ENCODE measurements at regions not wholly inside any gene's neighbourhood (a gene's known extent, or its start where the extent isn't known, plus 50 kb on each side); places are given as distances from the start of the nearest gene placed in this dataset.
"Not testable (repeated sequence)": the region's sequence is repeated elsewhere in the genome, so short reads cannot be mapped to it uniquely, and the experiment has no call there.

DNA sequence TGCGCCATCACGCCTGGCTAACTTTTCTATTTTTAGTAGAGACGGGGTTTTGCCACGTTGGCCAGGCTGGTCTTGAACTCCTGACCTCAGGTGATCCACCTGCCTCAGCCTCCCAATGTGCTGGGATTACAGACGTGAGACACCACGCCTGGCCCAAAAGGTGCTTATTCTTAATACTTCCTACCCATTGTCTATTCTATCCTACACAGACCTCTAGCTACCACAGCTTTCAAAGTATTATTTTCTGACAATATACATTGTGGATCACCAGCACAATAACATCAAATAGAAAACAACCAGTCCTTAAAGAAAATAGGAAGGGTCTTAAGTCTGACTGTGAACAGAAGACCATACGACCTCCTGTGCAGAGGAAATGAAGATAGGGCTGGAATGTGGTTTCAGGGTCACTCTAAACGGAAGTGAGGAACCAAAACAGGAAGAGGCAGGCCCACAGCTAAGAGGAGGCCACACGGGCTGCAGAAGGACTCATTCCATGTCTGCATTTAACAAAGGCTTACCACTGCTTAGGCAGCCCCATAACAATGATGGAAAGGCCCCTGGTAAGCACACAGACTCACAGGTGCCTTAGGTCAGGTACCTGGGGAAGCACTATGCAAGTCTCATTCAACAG, 115.2 kb downstream of the ZFAND4 start:
- H4K20me1 ChIP-seq (ENCODE audit: insufficient read depth, low read length): peaks cover 8% of the 10 kb centered on the region
- no peak overlapping the region for H3K4me3 ChIP-seq (ENCODE audit: insufficient read depth, low read length)
- DNase-seq (ENCODE audit: insufficient read length, low spot score, missing footprints): no peak
- no peaks in the 10 kb centered on the region for H3K27me3 ChIP-seq (ENCODE audit: insufficient read depth, low read length)
- TF ChIP-seq, protein P1, sequence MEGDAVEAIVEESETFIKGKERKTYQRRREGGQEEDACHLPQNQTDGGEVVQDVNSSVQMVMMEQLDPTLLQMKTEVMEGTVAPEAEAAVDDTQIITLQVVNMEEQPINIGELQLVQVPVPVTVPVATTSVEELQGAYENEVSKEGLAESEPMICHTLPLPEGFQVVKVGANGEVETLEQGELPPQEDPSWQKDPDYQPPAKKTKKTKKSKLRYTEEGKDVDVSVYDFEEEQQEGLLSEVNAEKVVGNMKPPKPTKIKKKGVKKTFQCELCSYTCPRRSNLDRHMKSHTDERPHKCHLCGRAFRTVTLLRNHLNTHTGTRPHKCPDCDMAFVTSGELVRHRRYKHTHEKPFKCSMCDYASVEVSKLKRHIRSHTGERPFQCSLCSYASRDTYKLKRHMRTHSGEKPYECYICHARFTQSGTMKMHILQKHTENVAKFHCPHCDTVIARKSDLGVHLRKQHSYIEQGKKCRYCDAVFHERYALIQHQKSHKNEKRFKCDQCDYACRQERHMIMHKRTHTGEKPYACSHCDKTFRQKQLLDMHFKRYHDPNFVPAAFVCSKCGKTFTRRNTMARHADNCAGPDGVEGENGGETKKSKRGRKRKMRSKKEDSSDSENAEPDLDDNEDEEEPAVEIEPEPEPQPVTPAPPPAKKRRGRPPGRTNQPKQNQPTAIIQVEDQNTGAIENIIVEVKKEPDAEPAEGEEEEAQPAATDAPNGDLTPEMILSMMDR (IDR thresholded peaks at IDR 0.05; ENCODE audit: extremely low read depth, low read depth, low read length): no peak
- no peak overlapping the region for H2AFZ ChIP-seq (ENCODE audit: low read length)
- no peaks in the 10 kb centered on the region for H3K9me3 ChIP-seq (ENCODE audit: low read depth, low read length)
- peaks cover 7% of the 10 kb centered on the region for H3K79me2 ChIP-seq (ENCODE audit: insufficient read depth, low read length)
- H3K27ac ChIP-seq (ENCODE audit: low read depth, low read length): no peak overlapping the region
- H3K4me2 ChIP-seq (ENCODE audit: insufficient read depth, low read length): no peak overlapping the region
- no peaks in the 10 kb centered on the region for H3K4me1 ChIP-seq (ENCODE audit: insufficient read depth, low read length)
- H3K36me3 ChIP-seq (ENCODE audit: insufficient read depth, low read length): no peaks in the 10 kb centered on the region

DNA sequence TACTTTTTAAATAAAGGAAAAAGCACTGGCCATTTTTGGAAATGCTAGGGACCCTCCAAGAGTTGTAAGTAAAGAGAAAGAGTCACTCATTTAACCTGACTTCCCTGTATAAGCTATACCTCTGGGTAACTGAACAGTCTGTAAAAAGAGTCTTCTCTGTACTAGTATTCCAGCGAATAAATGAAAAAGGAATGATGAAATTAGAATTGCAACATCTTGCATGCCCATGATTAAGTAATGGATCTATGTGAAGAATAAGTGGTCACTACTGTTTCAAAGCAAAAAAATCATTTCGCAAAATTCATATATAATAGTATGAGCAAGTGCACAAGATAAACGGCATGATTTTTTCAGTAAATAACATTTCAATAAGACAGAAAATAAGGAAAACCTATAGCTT, 116.8 kb downstream of the ZFAND4 start:
- peaks cover 5% of the 10 kb centered on the region for H3K79me2 ChIP-seq (ENCODE audit: insufficient read depth, low read length)
- H4K20me1 ChIP-seq (ENCODE audit: insufficient read depth, low read length): peaks cover 8% of the 10 kb centered on the region
- no peak overlapping the region for H3K4me3 ChIP-seq (ENCODE audit: insufficient read depth, low read length)
- no peaks in the 10 kb centered on the region for H3K27me3 ChIP-seq (ENCODE audit: insufficient read depth, low read length)
- no peaks in the 10 kb centered on the region for H3K9me3 ChIP-seq (ENCODE audit: low read depth, low read length)
- DNase-seq (ENCODE audit: insufficient read length, low spot score, missing footprints): peak; percentile 21
- H3K27ac ChIP-seq (ENCODE audit: low read depth, low read length): no peak overlapping the region
- H2AFZ ChIP-seq (ENCODE audit: low read length): no peak overlapping the region
- no peaks in the 10 kb centered on the region for H3K36me3 ChIP-seq (ENCODE audit: insufficient read depth, low read length)
- no peak overlapping the region for H3K4me2 ChIP-seq (ENCODE audit: insufficient read depth, low read length)
- TF ChIP-seq, protein P1 (IDR thresholded peaks at IDR 0.05; ENCODE audit: extremely low read depth, low read depth, low read length): no peak
- no peaks in the 10 kb centered on the region for H3K4me1 ChIP-seq (ENCODE audit: insufficient read depth, low read length)

DNA sequence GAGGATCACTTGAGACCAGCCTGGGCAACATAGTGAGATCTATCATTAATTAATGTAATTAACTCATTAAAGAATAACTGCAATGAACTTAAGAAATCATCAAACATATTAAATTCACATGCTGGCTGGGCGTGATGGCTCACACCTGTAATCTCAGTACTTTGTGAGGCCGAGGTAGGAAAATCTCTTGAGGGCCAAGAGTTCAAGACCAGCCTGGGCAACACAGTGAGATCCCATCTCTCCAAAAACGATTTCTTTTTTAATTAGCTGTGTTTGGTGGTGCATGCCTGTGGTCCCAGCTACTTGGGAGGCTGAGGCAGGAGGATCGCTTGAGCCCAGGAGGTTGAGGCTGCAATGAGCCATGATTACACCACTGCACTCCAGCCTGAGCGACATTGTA, 117.2 kb downstream of the ZFAND4 start:
- not testable (repeated sequence) for H3K4me2 ChIP-seq (ENCODE audit: insufficient read depth, low read length); H3K36me3 ChIP-seq (ENCODE audit: insufficient read depth, low read length); H3K79me2 ChIP-seq (ENCODE audit: insufficient read depth, low read length); H4K20me1 ChIP-seq (ENCODE audit: insufficient read depth, low read length); H3K27ac ChIP-seq (ENCODE audit: low read depth, low read length); H2AFZ ChIP-seq (ENCODE audit: low read length); H3K27me3 ChIP-seq (ENCODE audit: insufficient read depth, low read length); H3K4me1 ChIP-seq (ENCODE audit: insufficient read depth, low read length); H3K9me3 ChIP-seq (ENCODE audit: low read depth, low read length); DNase-seq (ENCODE audit: insufficient read length, low spot score, missing footprints); H3K4me3 ChIP-seq (ENCODE audit: insufficient read depth, low read length)

DNA sequence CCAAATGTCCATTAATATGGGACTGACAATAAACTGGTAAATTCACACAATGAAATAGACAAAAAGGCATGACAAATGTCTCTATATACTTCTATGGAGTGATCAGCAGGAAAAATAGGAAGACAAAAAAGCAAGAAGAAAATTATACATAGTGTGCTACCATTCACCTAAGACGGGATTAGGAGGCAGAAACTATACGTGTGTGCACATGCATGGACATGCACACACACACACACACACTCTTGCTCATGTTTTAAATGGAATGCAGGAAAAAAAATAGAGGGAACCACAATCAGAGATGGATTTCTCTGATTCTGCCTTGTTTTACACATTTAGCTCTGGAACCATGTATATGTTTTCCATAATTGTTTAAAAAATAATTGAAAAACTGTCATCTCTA, 119.0 kb downstream of the ZFAND4 start:
- Histone ChIP-seq H3K27ac (ENCODE audit: low read depth, low read length) (no peak overlapping the region), H3K36me3 (ENCODE audit: insufficient read depth, low read length) (no peaks in the 10 kb centered on the region), H3K4me1 (ENCODE audit: insufficient read depth, low read length) (no peaks in the 10 kb centered on the region), H3K27me3 (ENCODE audit: insufficient read depth, low read length) (no peaks in the 10 kb centered on the region), H3K9me3 (ENCODE audit: low read depth, low read length) (no peaks in the 10 kb centered on the region), H4K20me1 (ENCODE audit: insufficient read depth, low read length) (peaks cover 13% of the 10 kb centered on the region), H3K4me3 (ENCODE audit: insufficient read depth, low read length) (no peak overlapping the region), H3K4me2 (ENCODE audit: insufficient read depth, low read length) (no peak overlapping the region), H2AFZ (ENCODE audit: low read length) (no peak overlapping the region), H3K79me2 (ENCODE audit: insufficient read depth, low read length) (peaks cover 5% of the 10 kb centered on the region)
- TF ChIP-seq, protein P1 (IDR thresholded peaks at IDR 0.05; ENCODE audit: extremely low read depth, low read depth, low read length): no peak
- DNase-seq (ENCODE audit: insufficient read length, low spot score, missing footprints): no peak

Data from osteoblast (primary cell).